Upper lobe of right lung (tissue), 1 donor: ENCODE measurements at regions not wholly inside any gene's neighbourhood (a gene's known extent, or its start where the extent isn't known, plus 50 kb on each side); places are given as distances from the start of the nearest gene placed in this dataset.
"Not testable (repeated sequence)": the region's sequence is repeated elsewhere in the genome, so short reads cannot be mapped to it uniquely, and the experiment has no call there.

Experiments used
- ATAC-seq: fragments of 200-7000 bp; cut with Tn5 transposase; one replicate; pipeline ENCODE4 v1.9.1; 2020; ENCODE audit warnings: mild to moderate bottlenecking, moderate library complexity
- DNase-seq: peaks from one replicate; pipeline ENCODE4 v3.0.0-alpha.2; 2020
- H3K27ac ChIP-seq: fragments of 200-600 bp; one replicate; pipeline ENCODE4 v1.8.0; 2022
- H3K27me3 ChIP-seq: fragments of 200-600 bp; one replicate; pipeline ENCODE4 v1.8.0; 2022; ENCODE audit warnings: mild to moderate bottlenecking
- H3K36me3 ChIP-seq: fragments of 200-600 bp; one replicate; pipeline ENCODE4 v1.8.0; 2022
- H3K4me1 ChIP-seq: fragments of 200-600 bp; one replicate; pipeline ENCODE4 v1.8.0; 2022
- H3K4me3 ChIP-seq: fragments of 200-600 bp; one replicate; pipeline ENCODE4 v1.8.0; 2022; ENCODE audit warnings: mild to moderate bottlenecking
- H3K9me3 ChIP-seq: fragments of 200-600 bp; one replicate; pipeline ENCODE4 v1.8.0; 2022
- CTCF ChIP-seq: fragments of 200-600 bp; IDR thresholded peaks from one replicate; pipeline ENCODE4 v1.8.0; 2022; ENCODE audit warnings: antibody characterized with exemption
- intact Hi-C: fragments of 100-400 bp; cut with DNase I; formaldehyde crosslinking; loops from one replicate; pipeline ENCODE4 v1.11.0; 2022
- donor health status: DM: no; HTN: yes; CAD: no; lungs with severe emphysema.

DNA sequence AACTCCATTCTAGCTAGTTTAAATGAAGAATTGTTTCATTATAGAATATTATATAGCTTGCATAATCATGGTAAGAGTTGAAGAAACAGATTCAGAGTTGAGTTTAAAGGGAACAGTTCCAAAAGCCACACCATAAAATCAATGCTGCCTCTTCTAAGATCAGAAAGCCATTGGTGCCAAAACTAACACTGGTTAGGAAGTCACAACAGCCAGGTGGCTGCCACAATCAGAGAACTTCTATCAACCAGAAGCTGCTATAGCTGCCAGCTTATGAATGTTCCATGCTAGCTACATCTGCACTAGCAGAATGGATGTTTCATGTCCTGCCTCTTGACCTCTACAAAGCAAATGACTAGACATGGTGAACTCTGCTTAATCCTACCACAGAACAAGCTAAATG is 583.1 kb upstream of the LRRN3 start:
- intact Hi-C loops: no loop called here
- TF ChIP-seq CTCF: no peak

DNA sequence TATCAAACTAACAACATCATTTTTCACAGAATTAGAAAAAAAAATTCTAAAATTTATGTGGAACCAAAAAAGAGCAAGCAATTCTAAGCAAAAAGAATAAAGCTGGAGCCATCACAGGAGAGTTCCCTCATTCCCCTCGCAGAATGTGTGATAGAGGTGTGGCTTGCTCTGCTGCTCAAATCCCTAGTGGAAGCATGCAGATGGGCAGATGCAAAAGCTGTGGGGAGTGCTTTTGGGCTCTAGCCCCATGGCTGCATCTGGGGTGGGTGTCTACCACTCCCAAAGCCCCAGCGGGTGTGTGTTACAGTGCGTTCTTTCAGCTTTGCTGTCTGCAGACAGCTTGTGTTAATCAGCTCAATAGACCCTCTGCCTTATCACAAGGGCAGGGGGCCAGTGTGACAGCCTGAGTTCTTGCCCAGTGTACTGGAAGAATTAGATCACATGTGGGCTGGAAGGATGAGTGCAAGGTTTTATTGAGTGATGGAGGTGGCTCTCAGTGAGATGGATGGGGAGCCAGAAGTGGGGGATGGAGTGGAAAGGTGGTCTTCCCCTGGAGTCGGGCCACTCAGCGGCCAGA is 575.9 kb upstream of the LRRN3 start:
- H3K9me3 ChIP-seq, DNase-seq, H3K4me1 ChIP-seq, intact Hi-C loops, H3K27ac ChIP-seq, H3K27me3 ChIP-seq, H3K4me3 ChIP-seq, ATAC-seq, H3K36me3 ChIP-seq: not testable (repeated sequence)

More for the DNA sequence above, 583.1 kb upstream of the LRRN3 start:
- no peak overlapping the region for H3K27ac ChIP-seq
- no peak for ATAC-seq
- H3K4me3 ChIP-seq: no peak overlapping the region
- no peaks in the 10 kb centered on the region for H3K4me1 ChIP-seq
- no peaks in the 10 kb centered on the region for H3K36me3 ChIP-seq
- no peaks in the 10 kb centered on the region for H3K27me3 ChIP-seq
- DNase-seq: no peak
- H3K9me3 ChIP-seq: no peaks in the 10 kb centered on the region

GRCh38 chr7:110519851-110520250 is 571.1 kb upstream of the LRRN3 start:
- no peaks in the 10 kb centered on the region for H3K4me1 ChIP-seq
- intact Hi-C loops: no loop called here
- no peak overlapping the region for H3K4me3 ChIP-seq
- no peak for TF ChIP-seq CTCF
- H3K27me3 ChIP-seq: no peaks in the 10 kb centered on the region
- DNase-seq (peak; percentile 38), ATAC-seq (no peak)
- no peaks in the 10 kb centered on the region for H3K36me3 ChIP-seq
- no peak overlapping the region for H3K27ac ChIP-seq
- H3K9me3 ChIP-seq: no peaks in the 10 kb centered on the region

DNA sequence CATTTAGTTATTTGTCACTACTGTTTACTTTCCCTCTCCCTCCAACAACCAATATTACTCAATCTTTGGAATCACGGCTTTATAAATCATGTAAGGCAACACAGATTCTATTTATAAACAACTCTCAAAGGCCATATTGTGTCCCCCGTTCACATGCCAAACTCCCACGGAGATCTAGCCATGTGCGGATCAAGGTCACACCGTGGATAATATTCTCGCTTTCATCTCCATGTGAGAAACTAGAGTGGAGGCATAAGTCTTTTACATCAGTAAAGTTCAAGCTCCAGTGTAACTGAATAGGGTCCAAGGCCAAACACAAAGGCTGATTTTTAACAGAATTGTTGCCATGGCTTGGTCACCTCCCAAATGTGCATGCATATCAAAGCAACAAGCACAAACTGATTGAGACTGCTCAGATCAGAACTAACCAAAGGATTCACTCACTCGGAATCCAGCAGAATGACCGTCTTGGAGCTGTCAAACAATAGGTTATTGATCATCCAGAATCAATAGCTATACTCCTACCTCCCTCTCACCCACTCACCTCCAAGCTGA is 569.5 kb upstream of the LRRN3 start:
- intact Hi-C loops: no loop called here

GRCh38 chr7:110522061-110522760 is 568.7 kb upstream of the LRRN3 start:
- Histone ChIP-seq H3K36me3 (no peaks in the 10 kb centered on the region), H3K4me3 (no peak overlapping the region), H3K27me3 (no peaks in the 10 kb centered on the region), H3K27ac (no peak overlapping the region), H3K9me3 (no peaks in the 10 kb centered on the region), H3K4me1 (no peaks in the 10 kb centered on the region)
- no peak for DNase-seq
- no peak for ATAC-seq
- intact Hi-C loops: no loop called here
- no peak for TF ChIP-seq CTCF

More for the DNA sequence above, 569.5 kb upstream of the LRRN3 start:
- Histone ChIP-seq H3K4me3 (no peak overlapping the region), H3K27ac (no peak overlapping the region), H3K27me3 (no peaks in the 10 kb centered on the region), H3K4me1 (no peaks in the 10 kb centered on the region), H3K36me3 (no peaks in the 10 kb centered on the region), H3K9me3 (no peaks in the 10 kb centered on the region)
- DNase-seq (no peak), ATAC-seq (no peak)
- TF ChIP-seq CTCF: no peak

DNA sequence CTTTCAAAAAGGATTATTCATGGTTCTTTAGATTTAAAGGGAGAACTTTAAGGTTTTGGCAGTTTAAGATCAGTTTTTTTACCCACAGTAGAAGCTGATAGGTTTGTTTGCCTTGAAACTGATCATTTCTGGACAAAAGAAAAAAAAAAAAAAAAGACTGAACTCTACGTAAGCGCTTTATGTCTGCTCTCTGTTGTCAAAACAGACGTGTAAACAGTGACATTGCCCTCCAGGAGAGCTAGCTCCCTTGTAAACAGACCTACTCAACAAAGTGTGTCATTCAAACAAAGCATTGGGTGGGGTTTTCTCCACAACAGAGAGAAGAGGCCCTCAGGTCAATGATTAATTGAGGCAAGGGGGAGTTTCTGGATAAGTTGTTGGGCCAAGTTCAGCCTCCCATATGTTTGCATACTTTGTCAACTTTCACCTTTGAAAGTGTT is 568.1 kb upstream of the LRRN3 start:
- H3K4me1 ChIP-seq: no peaks in the 10 kb centered on the region
- intact Hi-C loops: no loop called here
- TF ChIP-seq CTCF: no peak
- no peak overlapping the region for H3K4me3 ChIP-seq
- no peaks in the 10 kb centered on the region for H3K9me3 ChIP-seq
- no peaks in the 10 kb centered on the region for H3K27me3 ChIP-seq
- DNase-seq (no peak), ATAC-seq (no peak)
- H3K36me3 ChIP-seq: no peaks in the 10 kb centered on the region
- no peak overlapping the region for H3K27ac ChIP-seq
